H1 (cell line): ENCODE measurements at regions not wholly inside any gene's neighbourhood (a gene's known extent, or its start where the extent isn't known, plus 50 kb on each side); places are given as distances from the start of the nearest gene placed in this dataset.

ENCODE experiments used
- CTCF ChIP-seq, 3 experiments: IDR thresholded peaks; 1 replicate in 2 of 3; 2 replicates in 1 of 3; pipeline versions ENCODE4 v1.5.1 to v1.6.1; 2011; ENCODE audit warnings: low read length in 3 of 3, mild to moderate bottlenecking in 3 of 3, inconsistent platforms in 2 of 3, low read depth in 1 of 3, moderate library complexity in 1 of 3; ENCODE audit not compliant: insufficient read depth in 1 of 3; ENCODE audit errors: control extremely low read depth in 1 of 3
- KDM4A ChIP-seq: IDR thresholded peaks from one replicate; pipeline ENCODE4 v1.7.1; 2012; ENCODE audit warnings: low read depth, mild to moderate bottlenecking, moderate library complexity, low read length, inconsistent platforms; ENCODE audit not compliant: severe bottlenecking
- MAX ChIP-seq: IDR thresholded peaks from 2 replicates; pipeline ENCODE4 v1.6.1; 2012; ENCODE audit warnings: inconsistent platforms
- RAD21 ChIP-seq, 2 experiments: IDR thresholded peaks in 1 of 2; conservative IDR thresholded peaks in 1 of 2; 2 replicates each; pipeline ENCODE4 v1.6.1; 2011; ENCODE audit warnings: low read depth in 2 of 2, low read length in 2 of 2, improper control_type of control experiment in 1 of 2, inconsistent platforms in 1 of 2, mild to moderate bottlenecking in 1 of 2, moderate library complexity in 1 of 2
- RFX5 ChIP-seq: IDR thresholded peaks from 2 replicates; pipeline ENCODE4 v1.6.1; 2011; ENCODE audit warnings: low read depth, low read length, improper control_type of control experiment, borderline replicate concordance
- SUZ12 ChIP-seq: fragments of 200-600 bp; sonication (generic); IDR thresholded peaks from 2 replicates; pipeline ENCODE4 v1.6.1; 2012; ENCODE audit warnings: mild to moderate bottlenecking, inconsistent platforms, low read length, moderate library complexity, mixed read lengths
- TF ChIP-seq, protein P1 (sequence below): IDR thresholded peaks from 2 replicates; pipeline ENCODE4 v1.6.1; 2012; ENCODE audit warnings: low read length, inconsistent platforms

- TF ChIP-seq CTCF (IDR thresholded peaks at IDR 0.05; ENCODE audit: control extremely low read depth in 1 of 3, insufficient read depth in 1 of 3, low read depth in 1 of 3, low read length in 3 of 3) = no peak
- no peak for TF ChIP-seq SUZ12
- TF ChIP-seq RAD21 (IDR thresholded peaks at IDR 0.05 in 1 of 2, conservative IDR thresholded peaks at IDR 0.05 in 1 of 2; ENCODE audit: low read depth in 2 of 2, low read length in 2 of 2) = no peak
- TF ChIP-seq RFX5 = no peak
- no peak for TF ChIP-seq KDM4A
- TF ChIP-seq MAX = no peak
- TF ChIP-seq, protein P1, sequence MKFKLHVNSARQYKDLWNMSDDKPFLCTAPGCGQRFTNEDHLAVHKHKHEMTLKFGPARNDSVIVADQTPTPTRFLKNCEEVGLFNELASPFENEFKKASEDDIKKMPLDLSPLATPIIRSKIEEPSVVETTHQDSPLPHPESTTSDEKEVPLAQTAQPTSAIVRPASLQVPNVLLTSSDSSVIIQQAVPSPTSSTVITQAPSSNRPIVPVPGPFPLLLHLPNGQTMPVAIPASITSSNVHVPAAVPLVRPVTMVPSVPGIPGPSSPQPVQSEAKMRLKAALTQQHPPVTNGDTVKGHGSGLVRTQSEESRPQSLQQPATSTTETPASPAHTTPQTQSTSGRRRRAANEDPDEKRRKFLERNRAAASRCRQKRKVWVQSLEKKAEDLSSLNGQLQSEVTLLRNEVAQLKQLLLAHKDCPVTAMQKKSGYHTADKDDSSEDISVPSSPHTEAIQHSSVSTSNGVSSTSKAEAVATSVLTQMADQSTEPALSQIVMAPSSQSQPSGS = no peak
These were observed 890.2 kb downstream of the FLRT2 start for GRCh38 chr14:86420131-86420530.
